HG02763 (cell line): ENCODE measurements at regions not wholly inside any gene's neighbourhood (a gene's known extent, or its start where the extent isn't known, plus 50 kb on each side); places are given as distances from the start of the nearest gene placed in this dataset.

ENCODE experiments used
- ATAC-seq: cut with Tn5 transposase; IDR thresholded peaks from one replicate; pipeline ENCODE4 v1.9.1; 2021; ENCODE audit warnings: mild to moderate bottlenecking, moderate library complexity; ENCODE audit not compliant: unreplicated experiment

DNA sequence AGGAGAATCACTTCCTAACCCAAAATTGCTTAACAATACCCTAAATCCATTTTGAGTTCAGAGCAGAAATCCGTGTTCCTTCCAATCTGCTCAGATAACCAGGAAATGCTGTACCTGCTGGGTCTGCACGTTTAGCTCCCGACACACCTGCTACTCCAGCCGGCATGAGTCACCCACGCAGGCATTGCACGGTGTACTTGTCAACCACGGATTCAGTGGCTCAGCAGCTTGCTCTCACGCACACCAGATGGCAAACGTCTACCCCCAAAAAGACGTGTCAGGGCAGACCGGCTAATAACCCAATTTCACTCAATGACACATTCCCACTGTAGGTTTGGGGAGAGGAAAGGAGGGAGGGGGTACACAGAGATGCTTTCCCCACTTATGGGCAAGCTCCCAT, 468.1 kb downstream of the SOX9 start:
- ATAC-seq, result no peak

DNA sequence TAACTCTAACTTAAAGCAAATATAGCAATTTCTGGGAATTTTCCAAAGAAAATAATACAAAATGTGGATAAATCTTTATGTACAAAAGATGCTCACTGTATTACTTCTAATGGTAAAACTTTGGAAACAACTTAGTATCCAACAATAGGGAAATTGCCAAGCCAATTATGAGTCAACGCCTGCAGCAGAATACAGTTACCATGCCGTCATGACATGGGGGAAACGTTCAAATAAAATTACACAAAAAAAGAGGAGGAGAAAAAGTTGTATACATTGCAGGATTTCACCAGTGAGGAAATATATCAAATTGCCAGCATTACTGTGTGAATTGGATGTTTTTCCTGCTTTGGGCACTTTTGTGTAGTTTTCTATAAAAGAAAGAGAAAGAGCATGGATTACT, 469.6 kb downstream of the SOX9 start:
- ATAC-seq, result no peak

DNA sequence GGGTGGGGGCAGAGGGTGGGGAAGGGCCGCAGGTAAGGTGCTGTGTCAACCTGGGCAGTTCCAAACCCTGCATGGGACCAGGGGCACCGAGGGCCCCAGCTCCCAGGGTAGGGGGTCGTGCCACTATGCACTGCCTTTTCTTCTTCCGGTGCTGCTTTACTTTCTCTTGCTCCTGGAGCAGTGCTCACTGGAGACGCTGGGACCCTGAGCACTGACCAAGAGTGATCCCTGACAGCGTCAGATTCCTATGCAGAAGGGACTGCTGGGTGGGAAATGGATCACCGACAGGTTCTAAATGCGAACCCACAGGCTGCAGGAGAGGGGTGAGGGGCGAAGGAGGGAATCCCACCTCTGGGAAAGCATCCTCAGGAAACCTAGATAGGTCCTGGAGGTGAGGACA, 470.1 kb downstream of the SOX9 start:
- ATAC-seq, result no peak

GRCh38 chr17:72591289-72592241, 470.7 kb downstream of the SOX9 start:
- no peak for ATAC-seq

DNA sequence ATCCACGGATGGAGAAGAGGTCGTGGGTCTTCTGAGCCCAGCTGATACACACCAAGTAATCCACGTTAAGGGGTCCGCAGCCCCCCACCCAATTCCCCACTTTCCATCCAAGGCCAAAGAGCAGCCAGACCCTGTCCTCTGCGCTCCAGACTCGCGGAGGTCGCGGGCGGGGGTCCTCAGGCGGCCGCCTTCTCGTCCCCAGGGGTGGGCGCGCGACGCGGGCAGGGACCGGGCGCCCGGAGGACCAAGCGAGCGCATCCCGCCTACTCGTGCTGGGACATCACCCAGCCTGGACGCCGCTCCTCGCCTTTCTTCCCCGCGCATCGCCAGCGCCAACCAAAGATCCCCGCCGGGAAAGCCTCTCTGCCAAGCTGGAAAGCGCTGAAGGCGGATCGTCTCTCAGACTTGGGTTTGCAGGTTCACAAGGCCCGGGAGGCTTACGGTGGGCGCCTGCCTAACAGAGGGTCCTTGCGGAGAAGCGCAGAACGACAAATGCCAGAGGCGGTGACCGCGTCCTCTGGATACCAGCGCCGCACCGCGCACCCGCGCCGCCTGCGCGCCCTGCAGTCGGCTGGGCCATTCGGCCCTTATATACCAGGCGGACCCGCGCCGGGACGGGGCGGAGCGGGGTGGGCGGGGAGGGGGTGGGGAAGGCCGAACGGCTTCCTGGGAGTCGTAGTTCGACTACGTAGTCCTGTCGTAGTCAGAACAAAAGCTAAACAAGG, 471.6 kb downstream of the SOX9 start:
- ATAC-seq, result peak; percentile 66

DNA sequence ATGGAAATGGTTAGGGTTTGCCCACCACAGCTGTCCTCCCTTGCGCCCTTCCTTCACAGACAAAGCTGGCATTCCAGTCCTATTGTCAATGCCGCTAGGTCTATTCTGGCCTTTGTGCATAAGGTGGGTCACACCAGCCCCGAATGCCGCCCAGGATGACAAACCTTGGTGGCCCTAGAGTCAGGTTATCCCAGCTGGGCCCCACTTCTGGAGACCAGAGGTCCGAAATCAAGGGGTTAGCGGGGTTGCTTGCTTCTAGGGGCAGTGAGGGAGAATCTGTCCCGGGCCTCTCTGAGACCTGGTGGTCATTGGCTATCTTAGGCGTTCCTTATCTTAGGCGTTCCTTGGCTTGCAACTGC, 472.1 kb downstream of the SOX9 start:
- no peak for ATAC-seq

- ATAC-seq, result no peak
These were observed 473.4 kb downstream of the SOX9 start for GRCh38 chr17:72594248-72594647.
